Osteocyte (in vitro differentiated cells): ENCODE measurements at regions not wholly inside any gene's neighbourhood (a gene's known extent, or its start where the extent isn't known, plus 50 kb on each side); places are given as distances from the start of the nearest gene placed in this dataset.

Experiments
- DNase-seq: peaks from one replicate; pipeline ENCODE4 v3.0.0; 2021; ENCODE audit warnings: mixed read lengths; ENCODE audit not compliant: unreplicated experiment; ENCODE audit errors: extremely low spot score
- H3K27ac Mint-ChIP-seq: one replicate; pipeline ENCODE4 v1.8.0; 2021; ENCODE audit warnings: mild to moderate bottlenecking, mixed read lengths; ENCODE audit not compliant: unreplicated experiment
- H3K27me3 Mint-ChIP-seq: one replicate; pipeline ENCODE4 v1.8.0; 2021; ENCODE audit warnings: mixed read lengths; ENCODE audit not compliant: unreplicated experiment
- H3K36me3 Mint-ChIP-seq: one replicate; pipeline ENCODE4 v1.8.0; 2021; ENCODE audit warnings: mixed read lengths; ENCODE audit not compliant: unreplicated experiment
- H3K4me1 Mint-ChIP-seq: one replicate; pipeline ENCODE4 v1.8.0; 2021; ENCODE audit warnings: mixed read lengths; ENCODE audit not compliant: unreplicated experiment
- H3K4me3 Mint-ChIP-seq: one replicate; pipeline ENCODE4 v1.8.0; 2021; ENCODE audit warnings: mild to moderate bottlenecking, moderate library complexity, mixed read lengths; ENCODE audit not compliant: unreplicated experiment
- H3K9me3 Mint-ChIP-seq: one replicate; pipeline ENCODE4 v1.8.0; 2021; ENCODE audit warnings: mixed read lengths; ENCODE audit not compliant: unreplicated experiment
- CTCF ChIP-seq: fragments of 200-600 bp; sonication (generic); IDR thresholded peaks from 2 replicates; pipeline ENCODE4 v1.5.0; 2021; ENCODE audit warnings: antibody characterized with exemption, mild to moderate bottlenecking, moderate library complexity

GRCh38 chr5:96123418-96123817 lies 161.8 kb upstream of the ELL2 start:
- Mint-ChIP-seq H3K9me3 (no peaks in the 10 kb centered on the region), H3K4me1 (peaks cover 15% of the 10 kb centered on the region), H3K27me3 (no peaks in the 10 kb centered on the region), H3K27ac (no peak overlapping the region), H3K4me3 (no peak overlapping the region), H3K36me3 (no peaks in the 10 kb centered on the region)
- TF ChIP-seq CTCF, result no peak
- no peak for DNase-seq

GRCh38 chr5:96121364-96121763 lies 159.7 kb upstream of the ELL2 start:
- H3K27me3 Mint-ChIP-seq, result no peaks in the 10 kb centered on the region
- H3K36me3 Mint-ChIP-seq, result no peaks in the 10 kb centered on the region
- H3K9me3 Mint-ChIP-seq, result no peaks in the 10 kb centered on the region
- no peak overlapping the region for H3K4me3 Mint-ChIP-seq
- H3K4me1 Mint-ChIP-seq, result peaks cover 19% of the 10 kb centered on the region
- no peak for TF ChIP-seq CTCF
- H3K27ac Mint-ChIP-seq, result no peak overlapping the region
- no peak for DNase-seq

GRCh38 chr5:96120120-96120519 lies 158.5 kb upstream of the ELL2 start:
- no peaks in the 10 kb centered on the region for H3K36me3 Mint-ChIP-seq
- no peak overlapping the region for H3K4me3 Mint-ChIP-seq
- no peak overlapping the region for H3K27ac Mint-ChIP-seq
- no peak for TF ChIP-seq CTCF
- H3K9me3 Mint-ChIP-seq, result no peaks in the 10 kb centered on the region
- H3K27me3 Mint-ChIP-seq, result no peaks in the 10 kb centered on the region
- DNase-seq, result no peak
- H3K4me1 Mint-ChIP-seq, result peaks cover 14% of the 10 kb centered on the region

- TF ChIP-seq CTCF, result no peak
- H3K27me3 Mint-ChIP-seq, result no peaks in the 10 kb centered on the region
- H3K27ac Mint-ChIP-seq, result peak overlapping the region; percentile 40
- DNase-seq, result no peak
- peaks cover 14% of the 10 kb centered on the region for H3K4me1 Mint-ChIP-seq
- H3K4me3 Mint-ChIP-seq, result no peak overlapping the region
- no peaks in the 10 kb centered on the region for H3K36me3 Mint-ChIP-seq
- no peaks in the 10 kb centered on the region for H3K9me3 Mint-ChIP-seq
These were observed 156.4 kb upstream of the ELL2 start for GRCh38 chr5:96117771-96118651.

- Mint-ChIP-seq H3K36me3 (no peaks in the 10 kb centered on the region), H3K4me1 (peaks cover 14% of the 10 kb centered on the region)
These were observed 153.6 kb upstream of the ELL2 start for GRCh38 chr5:96115147-96115807.

More at GRCh38 chr5:96115147-96115807, 153.6 kb upstream of the ELL2 start:
- no peaks in the 10 kb centered on the region for H3K27me3 Mint-ChIP-seq
- no peaks in the 10 kb centered on the region for H3K9me3 Mint-ChIP-seq
- H3K27ac Mint-ChIP-seq, result no peak overlapping the region
- no peak for TF ChIP-seq CTCF
- no peak for DNase-seq
- H3K4me3 Mint-ChIP-seq, result no peak overlapping the region
